NCI-H2107 (cell line): ENCODE measurements at regions not wholly inside any gene's neighbourhood (a gene's known extent, or its start where the extent isn't known, plus 50 kb on each side); places are given as distances from the start of the nearest gene placed in this dataset.
A peak's percentile ranks its signal among the peaks of the same experiment; 100 is the strongest.

ENCODE experiments used
- DNase-seq: peaks from one replicate; lab custom pipeline; 2025; lab: John Stamatoyannopoulos, UW

GRCh38 chr13:75231235-75231634 is 250.7 kb downstream of the TBC1D4 start:
- DNase-seq: no peak

- no peak for DNase-seq
Observed at GRCh38 chr13:75226733-75227435, 255.1 kb downstream of the TBC1D4 start.

GRCh38 chr13:75226092-75226491 is 255.9 kb downstream of the TBC1D4 start:
- DNase-seq: no peak

GRCh38 chr13:75225288-75226032 is 256.5 kb downstream of the TBC1D4 start:
- no peak for DNase-seq

- DNase-seq: no peak
Observed at GRCh38 chr13:75224053-75224742, 257.8 kb downstream of the TBC1D4 start.

- no peak for DNase-seq
Observed at GRCh38 chr13:75222031-75222430, 259.9 kb downstream of the TBC1D4 start.

GRCh38 chr13:75220861-75221260 is 261.1 kb downstream of the TBC1D4 start:
- DNase-seq: no peak

- DNase-seq: no peak
Observed at GRCh38 chr13:75220238-75220542, 261.8 kb downstream of the TBC1D4 start.

- DNase-seq: peak; percentile 47
Observed at GRCh38 chr13:75219479-75220237, 262.3 kb downstream of the TBC1D4 start.

- no peak for DNase-seq
Observed at GRCh38 chr13:75217949-75218348, 264.0 kb downstream of the TBC1D4 start.

GRCh38 chr13:75216038-75216437 is 265.9 kb downstream of the TBC1D4 start:
- DNase-seq: no peak

- no peak for DNase-seq
Observed at GRCh38 chr13:75214846-75215245, 267.1 kb downstream of the TBC1D4 start.

GRCh38 chr13:75202981-75203380 is 279.0 kb downstream of the TBC1D4 start:
- DNase-seq: no peak

- no peak for DNase-seq
Observed at GRCh38 chr13:75197803-75198202, 284.2 kb downstream of the TBC1D4 start.

GRCh38 chr13:75196147-75196837 is 285.7 kb downstream of the TBC1D4 start:
- DNase-seq: no peak

GRCh38 chr13:75195495-75196146 is 286.3 kb downstream of the TBC1D4 start:
- DNase-seq: no peak

GRCh38 chr13:75194717-75195462 is 287.1 kb downstream of the TBC1D4 start:
- DNase-seq: no peak

GRCh38 chr13:75186379-75186778 is 295.6 kb downstream of the TBC1D4 start:
- DNase-seq: no peak

- DNase-seq: no peak
Observed at GRCh38 chr13:75181906-75182305, 300.1 kb downstream of the TBC1D4 start.

- DNase-seq: no peak
Observed at GRCh38 chr13:75180805-75181455, 301.0 kb downstream of the TBC1D4 start.
